A673 (cell line): ENCODE measurements at regions not wholly inside any gene's neighbourhood (a gene's known extent, or its start where the extent isn't known, plus 50 kb on each side); places are given as distances from the start of the nearest gene placed in this dataset.

Experiments used
- EZH2 ChIP-seq: fragments of 200-600 bp; sonication (generic); IDR thresholded peaks from 2 replicates; pipeline ENCODE4 v1.6.1; 2017; ENCODE audit warnings: borderline replicate concordance, low read depth, mild to moderate bottlenecking, mixed read lengths, antibody characterized with exemption, low read length; ENCODE audit not compliant: poor library complexity, severe bottlenecking
- TF ChIP-seq, protein P1 (sequence below): fragments of 300-800, 200-600 bp; sonication (generic); conservative IDR thresholded peaks from 2 replicates; pipeline ENCODE4 v1.5.1; 2017; ENCODE audit warnings: low read depth, mild to moderate bottlenecking, antibody characterized with exemption, low read length, moderate library complexity, mixed read lengths

DNA sequence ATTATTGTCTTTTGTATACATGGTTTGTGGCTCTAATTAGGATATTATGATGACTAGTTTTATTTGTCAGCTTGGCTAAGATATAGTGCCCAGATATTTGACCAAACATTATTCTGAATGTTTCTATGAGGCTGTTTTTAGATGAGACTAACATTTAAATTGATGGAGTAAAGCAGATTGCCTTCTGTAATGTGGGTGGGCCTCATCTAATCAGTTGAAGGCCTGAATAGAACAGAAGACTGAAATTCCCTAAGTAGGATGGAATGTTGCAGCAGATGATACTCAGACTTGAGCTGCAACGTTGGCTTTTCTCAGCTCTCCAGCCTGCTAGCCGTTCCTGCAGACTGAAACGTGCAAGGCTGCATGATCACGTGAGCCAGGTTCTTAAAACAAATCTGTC, 546.5 kb downstream of the EDEM1 start:
- TF ChIP-seq, protein P1, sequence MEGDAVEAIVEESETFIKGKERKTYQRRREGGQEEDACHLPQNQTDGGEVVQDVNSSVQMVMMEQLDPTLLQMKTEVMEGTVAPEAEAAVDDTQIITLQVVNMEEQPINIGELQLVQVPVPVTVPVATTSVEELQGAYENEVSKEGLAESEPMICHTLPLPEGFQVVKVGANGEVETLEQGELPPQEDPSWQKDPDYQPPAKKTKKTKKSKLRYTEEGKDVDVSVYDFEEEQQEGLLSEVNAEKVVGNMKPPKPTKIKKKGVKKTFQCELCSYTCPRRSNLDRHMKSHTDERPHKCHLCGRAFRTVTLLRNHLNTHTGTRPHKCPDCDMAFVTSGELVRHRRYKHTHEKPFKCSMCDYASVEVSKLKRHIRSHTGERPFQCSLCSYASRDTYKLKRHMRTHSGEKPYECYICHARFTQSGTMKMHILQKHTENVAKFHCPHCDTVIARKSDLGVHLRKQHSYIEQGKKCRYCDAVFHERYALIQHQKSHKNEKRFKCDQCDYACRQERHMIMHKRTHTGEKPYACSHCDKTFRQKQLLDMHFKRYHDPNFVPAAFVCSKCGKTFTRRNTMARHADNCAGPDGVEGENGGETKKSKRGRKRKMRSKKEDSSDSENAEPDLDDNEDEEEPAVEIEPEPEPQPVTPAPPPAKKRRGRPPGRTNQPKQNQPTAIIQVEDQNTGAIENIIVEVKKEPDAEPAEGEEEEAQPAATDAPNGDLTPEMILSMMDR: no peak
- TF ChIP-seq EZH2: no peak
